Immature natural killer cell (primary cell): ENCODE measurements at regions not wholly inside any gene's neighbourhood (a gene's known extent, or its start where the extent isn't known, plus 50 kb on each side); places are given as distances from the start of the nearest gene placed in this dataset.

Source experiments
- DNase-seq, 3 donors: peaks; one replicate each; pipeline ENCODE4 v3.0.0; 2022; ENCODE audit warnings: mixed read lengths in 1 of 3
- H3K27ac Mint-ChIP-seq, 6 donors: one replicate each; pipeline ENCODE4 v1.8.0; 2020; ENCODE audit warnings: mixed read lengths in 6 of 6, mild to moderate bottlenecking in 5 of 6, inconsistent platforms in 4 of 6, moderate library complexity in 3 of 6
- H3K27me3 Mint-ChIP-seq, 3 donors: one replicate each; pipeline ENCODE4 v1.8.0; 2020 to 2021; ENCODE audit warnings: low read depth in 3 of 3, mild to moderate bottlenecking in 3 of 3, mixed read lengths in 3 of 3, moderate library complexity in 3 of 3, inconsistent platforms in 1 of 3
- H3K36me3 Mint-ChIP-seq, 3 donors: one replicate each; pipeline ENCODE4 v1.8.0; 2020; ENCODE audit warnings: mixed read lengths in 3 of 3, inconsistent platforms in 2 of 3, mild to moderate bottlenecking in 2 of 3
- H3K4me1 Mint-ChIP-seq, 2 donors: one replicate each; pipeline ENCODE4 v1.8.0; 2020; ENCODE audit warnings: inconsistent platforms in 2 of 2, mild to moderate bottlenecking in 2 of 2, mixed read lengths in 2 of 2, moderate library complexity in 1 of 2
- H3K4me3 Mint-ChIP-seq, 5 donors: one replicate each; pipeline ENCODE4 v1.8.0; 2020; ENCODE audit warnings: mild to moderate bottlenecking in 5 of 5, mixed read lengths in 5 of 5, inconsistent platforms in 3 of 5, moderate library complexity in 3 of 5
- H3K9me3 Mint-ChIP-seq, 6 donors: one replicate each; pipeline ENCODE4 v1.8.0; 2020; ENCODE audit warnings: mild to moderate bottlenecking in 6 of 6, mixed read lengths in 6 of 6, inconsistent platforms in 4 of 6, moderate library complexity in 3 of 6

DNA sequence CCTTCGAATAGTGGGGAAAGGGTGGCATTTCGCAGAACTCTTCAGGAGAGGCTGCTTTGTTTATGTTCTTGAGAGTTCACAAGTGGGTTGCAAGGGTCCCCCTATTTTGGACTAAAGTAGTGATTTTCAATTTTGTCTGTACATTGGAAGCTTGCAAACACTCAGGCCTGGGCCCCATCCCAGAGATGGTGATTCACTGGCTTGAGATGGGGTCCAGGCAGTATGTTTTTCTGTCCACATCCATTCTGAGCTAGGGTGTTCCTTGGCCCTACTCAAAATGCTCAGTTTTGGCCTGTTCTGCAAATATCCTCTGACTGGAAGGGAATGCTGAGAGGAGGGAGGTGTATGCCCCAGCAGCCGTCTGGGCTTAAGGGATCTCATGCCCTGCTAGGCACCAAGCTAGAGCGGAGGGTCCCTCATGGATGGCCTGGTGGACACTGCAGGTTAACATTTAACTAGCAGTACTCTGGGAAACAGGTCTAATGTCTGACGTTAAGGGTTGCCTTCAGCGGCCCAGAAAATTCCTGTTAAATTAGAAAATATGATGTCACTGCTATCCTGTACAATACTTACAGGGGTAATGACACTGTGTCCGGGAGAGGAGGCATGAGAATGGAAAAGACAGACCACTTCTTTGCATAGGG, 181.4 kb downstream of the OPA1 start:
- no peak for DNase-seq
- Mint-ChIP-seq H3K4me3 (no peak overlapping the region), H3K4me1 (no peaks in the 10 kb centered on the region), H3K27ac (no peak overlapping the region), H3K27me3 (peaks cover 0 to 5% (median 2%) of the 10 kb centered on the region in 3 donors), H3K36me3 (no peaks in the 10 kb centered on the region), H3K9me3 (peaks cover 0 to 1% (median 0%) of the 10 kb centered on the region in 6 donors)

DNA sequence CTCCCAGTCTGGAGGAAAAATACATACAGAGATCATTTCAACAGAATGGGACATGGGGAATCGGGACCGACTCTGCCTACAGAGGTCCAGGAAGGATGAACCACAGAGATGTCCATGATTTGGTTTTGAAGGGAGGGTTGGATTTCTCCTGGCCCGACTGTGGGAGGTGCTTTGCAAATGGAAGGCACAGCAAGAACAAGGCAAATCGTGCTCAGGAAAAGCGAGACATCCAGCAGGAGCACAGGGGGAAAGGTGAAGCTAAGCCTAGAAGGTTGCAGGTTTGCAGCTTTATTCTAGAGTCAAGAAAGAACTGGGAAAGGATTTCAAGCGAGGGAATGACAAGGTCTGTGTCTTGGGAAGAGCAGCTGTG, 181.9 kb downstream of the OPA1 start:
- no peak overlapping the region for H3K27ac Mint-ChIP-seq
- H3K36me3 Mint-ChIP-seq: no peaks in the 10 kb centered on the region
- no peaks in the 10 kb centered on the region for H3K4me1 Mint-ChIP-seq
- no peak for DNase-seq
- H3K4me3 Mint-ChIP-seq: no peak overlapping the region
- H3K9me3 Mint-ChIP-seq: peaks cover 0 to 1% (median 0%) of the 10 kb centered on the region in 6 donors
- peaks cover 0 to 5% (median 2%) of the 10 kb centered on the region in 3 donors for H3K27me3 Mint-ChIP-seq

DNA sequence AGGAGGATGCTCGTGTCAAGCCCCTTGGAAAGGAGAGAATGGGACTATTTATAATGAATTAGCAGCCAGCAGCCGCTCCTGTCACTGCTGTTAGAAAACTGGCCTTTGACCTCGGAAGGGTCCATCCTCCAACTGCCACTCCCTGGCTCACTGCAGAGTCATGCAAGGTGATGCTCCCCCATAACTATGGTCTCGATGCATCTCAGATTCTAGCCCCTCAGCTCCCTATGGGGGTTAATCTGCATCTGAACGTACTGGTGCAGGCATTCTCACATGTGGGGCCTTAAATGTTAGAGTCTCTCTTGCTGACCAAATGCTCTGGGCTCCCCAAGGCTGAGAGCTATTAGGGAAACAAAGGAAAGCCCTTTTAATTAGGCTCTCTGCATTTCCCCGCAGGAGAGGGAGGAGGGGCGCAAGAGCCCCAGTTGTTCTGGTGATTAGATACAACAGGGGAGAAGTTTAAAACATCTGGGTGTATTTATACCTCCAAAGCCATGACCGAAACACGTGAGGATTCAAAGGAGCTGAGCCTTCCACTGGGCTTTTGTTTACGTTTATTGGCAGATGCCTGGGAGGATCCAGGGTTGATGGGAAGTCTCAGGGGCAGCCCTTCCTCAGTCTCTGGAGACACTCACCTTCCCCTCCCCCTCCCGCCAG, 182.5 kb downstream of the OPA1 start:
- Mint-ChIP-seq H3K4me1 (no peaks in the 10 kb centered on the region), H3K27me3 (peaks cover 0 to 5% (median 4%) of the 10 kb centered on the region in 3 donors), H3K9me3 (peaks cover 0 to 1% (median 0%) of the 10 kb centered on the region in 6 donors), H3K4me3 (no peak overlapping the region), H3K27ac (no peak overlapping the region), H3K36me3 (no peaks in the 10 kb centered on the region)
- no peak for DNase-seq

DNA sequence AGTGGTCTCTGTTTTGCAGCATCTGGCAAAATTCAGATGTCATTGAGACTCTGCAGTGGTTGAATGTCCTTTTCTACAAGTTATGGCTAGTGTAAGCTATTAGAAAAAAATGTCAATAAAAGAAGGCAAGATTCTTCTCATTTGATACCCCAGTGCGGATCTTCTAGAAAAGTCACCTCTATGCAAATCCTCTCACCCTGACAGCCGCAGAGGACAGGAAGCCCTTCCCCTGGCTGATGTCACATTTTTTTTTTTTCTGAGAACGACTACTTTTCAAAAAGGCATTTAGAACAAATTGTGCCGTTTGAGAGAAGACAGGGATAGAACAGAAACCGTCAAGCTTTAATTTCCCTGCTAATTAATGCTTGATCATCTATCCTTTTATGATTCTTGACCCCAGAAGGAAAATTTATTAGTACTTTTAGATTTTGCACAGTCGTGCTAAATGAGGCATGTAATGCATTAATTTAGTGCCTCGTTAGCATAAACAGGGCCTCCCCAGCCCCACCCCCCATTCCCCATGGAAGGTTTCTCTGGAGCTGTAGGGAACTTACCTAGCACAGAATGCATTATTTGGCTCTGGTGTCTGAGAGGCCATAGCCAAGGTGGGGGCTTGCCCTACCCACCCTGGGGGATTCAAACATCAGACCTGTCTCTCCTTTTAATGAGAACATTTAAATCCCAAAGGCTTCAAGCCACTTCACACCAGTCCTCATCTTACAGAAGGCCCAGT, 183.8 kb downstream of the OPA1 start:
- Mint-ChIP-seq H3K36me3 (no peaks in the 10 kb centered on the region), H3K27me3 (peaks cover 0 to 5% (median 4%) of the 10 kb centered on the region in 3 donors), H3K9me3 (no peaks in the 10 kb centered on the region), H3K4me1 (no peaks in the 10 kb centered on the region), H3K27ac (no peak overlapping the region), H3K4me3 (no peak overlapping the region)
- no peak for DNase-seq

DNA sequence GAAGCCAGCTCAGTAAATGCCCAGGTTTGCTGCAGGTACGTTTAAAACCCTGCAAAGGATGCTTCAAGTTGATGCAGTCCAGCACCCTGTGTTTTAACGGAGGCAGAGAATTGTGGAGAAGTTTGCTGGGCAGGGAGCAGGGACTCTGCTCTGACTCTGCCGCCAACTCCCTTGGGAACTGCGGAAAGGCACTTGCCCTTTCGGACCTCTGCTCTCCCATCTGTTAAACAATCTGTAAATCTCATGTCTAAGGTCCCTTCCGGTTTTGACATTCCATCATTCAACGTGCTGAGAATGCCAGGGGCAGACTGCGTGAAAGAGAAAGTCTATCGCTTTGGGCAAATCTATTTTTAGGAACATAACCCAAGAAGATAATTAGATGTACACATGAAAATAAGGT, 184.5 kb downstream of the OPA1 start:
- Mint-ChIP-seq H3K4me3 (no peak overlapping the region), H3K4me1 (no peaks in the 10 kb centered on the region), H3K36me3 (no peaks in the 10 kb centered on the region), H3K27me3 (peaks cover 0 to 7% (median 4%) of the 10 kb centered on the region in 3 donors), H3K27ac (no peak overlapping the region), H3K9me3 (no peaks in the 10 kb centered on the region)
- no peak for DNase-seq

DNA sequence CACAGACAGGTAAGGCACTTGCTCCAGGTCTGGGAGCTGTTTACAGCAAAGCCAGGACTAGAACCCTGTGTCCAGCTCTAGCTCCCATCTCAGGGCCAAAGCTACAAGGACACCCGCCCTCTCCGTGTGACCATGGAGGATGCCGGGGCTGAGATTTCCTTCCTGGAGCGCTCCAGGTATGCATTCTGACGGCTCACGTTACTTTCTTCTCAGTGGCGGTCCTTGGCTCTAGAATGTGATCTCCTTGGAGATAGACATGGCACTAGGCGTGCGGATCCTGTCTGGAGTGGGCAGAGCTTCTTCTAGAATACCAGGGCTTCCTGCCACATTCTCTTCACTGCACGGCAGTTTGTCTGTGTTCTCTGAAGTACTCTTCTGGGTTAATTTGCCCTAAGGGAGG, 185.7 kb downstream of the OPA1 start:
- H3K27me3 Mint-ChIP-seq: peaks cover 0 to 7% (median 4%) of the 10 kb centered on the region in 3 donors
- no peaks in the 10 kb centered on the region for H3K4me1 Mint-ChIP-seq
- H3K27ac Mint-ChIP-seq: no peak overlapping the region
- H3K4me3 Mint-ChIP-seq: no peak overlapping the region
- H3K9me3 Mint-ChIP-seq: no peaks in the 10 kb centered on the region
- DNase-seq: no peak
- H3K36me3 Mint-ChIP-seq: no peaks in the 10 kb centered on the region

DNA sequence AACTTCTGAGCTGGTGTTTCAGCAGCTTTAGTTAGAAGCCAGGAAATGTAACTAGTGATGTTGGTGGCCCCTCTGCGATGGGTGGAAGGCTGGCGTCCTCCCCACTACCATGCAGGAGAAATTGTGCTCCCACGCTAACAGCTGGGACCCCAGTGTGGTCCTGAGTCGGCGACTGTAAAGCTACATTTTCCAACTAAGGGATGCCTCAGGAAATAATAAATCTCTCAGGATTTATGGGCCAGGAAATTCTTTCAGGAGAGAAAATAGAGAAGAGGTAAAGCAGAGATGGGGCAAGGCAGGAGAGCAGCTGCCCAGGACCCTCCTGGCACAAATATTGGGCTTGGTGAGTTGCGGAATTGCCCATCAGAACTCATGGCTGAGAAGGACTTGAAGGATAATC, 186.9 kb downstream of the OPA1 start:
- Mint-ChIP-seq H3K9me3 (no peaks in the 10 kb centered on the region), H3K27ac (no peak overlapping the region)

DNA sequence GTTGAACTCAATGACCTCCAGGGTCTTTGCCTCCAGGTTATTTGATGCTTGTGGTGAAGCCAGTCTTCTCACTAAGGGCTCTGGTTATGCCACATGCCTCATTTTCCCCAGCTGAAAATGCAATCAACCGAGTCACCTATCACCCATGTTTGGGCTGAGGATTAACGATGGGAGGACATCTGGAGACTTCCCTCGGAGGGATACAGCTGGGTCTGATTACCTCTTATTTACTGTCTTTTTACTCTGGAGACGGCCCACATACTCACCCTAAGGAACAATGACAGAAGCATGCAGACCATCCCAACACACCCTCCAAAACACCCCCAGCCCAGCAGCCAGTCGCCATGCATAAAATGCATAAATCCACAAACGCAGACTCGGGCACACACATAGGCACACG, 187.4 kb downstream of the OPA1 start:
- peaks cover 0 to 4% (median 2%) of the 10 kb centered on the region in 3 donors for H3K27me3 Mint-ChIP-seq
- no peaks in the 10 kb centered on the region for H3K4me1 Mint-ChIP-seq
- H3K27ac Mint-ChIP-seq: no peak overlapping the region
- no peaks in the 10 kb centered on the region for H3K9me3 Mint-ChIP-seq
- no peak overlapping the region for H3K4me3 Mint-ChIP-seq
- DNase-seq: no peak
- H3K36me3 Mint-ChIP-seq: no peaks in the 10 kb centered on the region

More for the DNA sequence above, 186.9 kb downstream of the OPA1 start:
- Mint-ChIP-seq H3K4me1 (no peaks in the 10 kb centered on the region), H3K4me3 (no peak overlapping the region), H3K27me3 (peaks cover 0 to 7% (median 2%) of the 10 kb centered on the region in 3 donors), H3K36me3 (no peaks in the 10 kb centered on the region)
- DNase-seq: no peak

DNA sequence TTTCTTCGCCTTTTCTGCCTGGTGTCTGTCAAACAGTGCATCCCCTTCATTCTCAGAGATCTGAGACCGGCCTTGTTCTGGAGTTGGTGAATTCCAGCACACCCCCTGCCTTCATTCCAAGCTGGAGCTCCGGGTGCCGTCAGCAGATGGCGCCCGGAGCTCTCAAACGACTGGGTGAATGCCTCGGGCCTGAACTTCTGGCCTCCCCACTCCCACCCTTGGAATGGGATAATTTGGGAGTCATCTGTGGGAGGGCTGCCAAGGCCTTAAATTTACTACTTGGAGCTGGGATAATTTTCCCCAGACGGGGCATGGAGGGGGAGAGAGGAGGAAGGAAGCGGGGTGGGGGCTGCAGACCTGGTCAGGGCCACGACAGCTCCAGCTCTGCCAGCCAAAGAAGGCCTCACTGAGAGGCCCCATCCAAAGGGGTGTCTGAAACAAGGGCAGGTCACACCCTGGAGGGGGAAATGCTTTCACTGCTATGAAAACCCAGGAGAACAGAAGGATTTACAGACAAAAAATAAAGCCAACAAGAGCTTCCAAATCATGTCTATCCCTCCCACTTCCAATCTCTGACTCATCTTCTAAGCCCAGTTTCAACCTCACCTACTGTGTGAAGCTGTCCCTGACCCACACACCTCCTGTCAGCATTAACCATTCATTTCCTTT, 187.9 kb downstream of the OPA1 start:
- no peaks in the 10 kb centered on the region for H3K36me3 Mint-ChIP-seq
- H3K4me3 Mint-ChIP-seq: no peak overlapping the region
- no peak for DNase-seq
- H3K9me3 Mint-ChIP-seq: no peaks in the 10 kb centered on the region
- no peaks in the 10 kb centered on the region for H3K4me1 Mint-ChIP-seq
- H3K27ac Mint-ChIP-seq: no peak overlapping the region
- H3K27me3 Mint-ChIP-seq: peaks cover 1 to 4% (median 2%) of the 10 kb centered on the region in 3 donors

DNA sequence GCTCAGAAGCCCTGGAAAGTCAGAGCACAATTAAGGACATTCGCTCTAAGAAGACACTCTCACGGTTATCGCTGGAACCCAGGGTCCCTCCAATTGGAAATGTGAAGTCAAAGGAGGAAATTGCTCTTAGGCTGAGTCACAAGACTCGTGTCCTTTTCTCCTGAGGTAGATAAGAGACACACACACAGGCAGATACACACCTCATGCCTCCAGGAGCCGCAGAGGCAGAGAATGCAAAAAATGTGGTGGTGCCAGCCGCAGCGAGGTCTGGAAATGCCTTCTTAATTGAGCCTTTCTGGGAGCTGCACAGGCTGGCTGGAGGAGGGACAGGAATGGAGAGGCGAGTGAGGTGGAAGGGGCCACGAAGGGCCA, 189.3 kb downstream of the OPA1 start:
- H3K27ac Mint-ChIP-seq: no peak overlapping the region
- H3K27me3 Mint-ChIP-seq: peaks cover 2 to 5% (median 4%) of the 10 kb centered on the region in 3 donors
- H3K4me1 Mint-ChIP-seq: no peaks in the 10 kb centered on the region

DNA sequence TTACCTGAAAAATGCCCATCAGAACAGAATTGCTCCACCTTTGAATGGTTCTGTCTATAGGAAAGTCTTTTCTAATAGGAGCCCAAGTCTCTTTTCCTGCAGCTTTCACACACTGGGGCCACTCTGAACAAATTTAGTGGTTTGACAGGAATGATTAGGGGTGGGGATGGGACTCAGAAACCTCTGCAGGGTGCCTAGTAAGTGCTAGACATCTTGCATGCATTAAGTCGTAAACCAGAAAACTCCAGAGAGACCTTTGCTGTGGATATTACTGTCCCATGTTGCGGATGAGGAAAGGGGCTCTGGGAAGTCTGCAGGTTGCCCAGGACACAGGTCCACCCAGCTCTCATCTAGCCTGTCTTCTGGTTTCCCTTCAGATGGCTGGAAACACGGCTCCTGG, 189.7 kb downstream of the OPA1 start:
- H3K36me3 Mint-ChIP-seq: no peaks in the 10 kb centered on the region
- no peaks in the 10 kb centered on the region for H3K4me1 Mint-ChIP-seq
- DNase-seq: no peak
- H3K27ac Mint-ChIP-seq: no peak overlapping the region
- peaks cover 2 to 5% (median 4%) of the 10 kb centered on the region in 3 donors for H3K27me3 Mint-ChIP-seq
- H3K4me3 Mint-ChIP-seq: no peak overlapping the region
- no peaks in the 10 kb centered on the region for H3K9me3 Mint-ChIP-seq

More for the DNA sequence above, 189.3 kb downstream of the OPA1 start:
- Mint-ChIP-seq H3K9me3 (no peaks in the 10 kb centered on the region), H3K4me3 (no peak overlapping the region), H3K36me3 (no peaks in the 10 kb centered on the region)
- DNase-seq: no peak

DNA sequence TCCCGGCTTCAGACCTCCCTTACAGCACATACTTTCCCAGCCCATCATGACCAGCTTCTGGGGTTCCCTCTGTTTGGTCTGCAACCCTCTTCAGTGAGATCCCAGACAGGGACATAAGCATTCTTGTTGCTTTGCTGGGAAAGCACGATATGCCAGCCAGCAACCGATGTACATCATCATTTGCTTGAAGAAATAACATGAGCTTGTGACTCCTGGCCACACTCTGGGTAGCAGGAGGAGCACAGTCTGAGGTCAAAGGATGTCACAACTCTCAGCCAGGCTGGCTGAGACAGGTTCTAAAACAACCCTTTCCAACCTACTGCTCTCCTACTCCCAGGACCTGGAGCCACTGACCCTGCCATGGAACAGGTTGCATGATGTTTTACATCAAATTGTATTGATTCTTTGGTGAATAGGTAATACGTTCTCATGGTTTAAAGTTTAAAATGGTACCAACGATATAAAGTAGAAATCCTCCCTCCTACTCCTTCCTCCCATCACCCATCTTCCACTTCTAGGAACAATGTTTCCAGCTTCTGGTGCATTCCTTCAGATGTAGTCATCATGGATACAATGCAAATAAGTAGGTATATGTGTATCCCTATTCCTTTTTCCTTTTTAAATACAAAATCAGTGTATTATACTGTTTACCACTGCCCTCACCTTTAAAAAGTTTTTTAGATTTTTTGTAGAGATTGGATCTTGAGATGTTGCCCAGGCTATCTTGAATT, 190.3 kb downstream of the OPA1 start:
- no peak overlapping the region for H3K4me3 Mint-ChIP-seq
- no peak overlapping the region for H3K27ac Mint-ChIP-seq

DNA sequence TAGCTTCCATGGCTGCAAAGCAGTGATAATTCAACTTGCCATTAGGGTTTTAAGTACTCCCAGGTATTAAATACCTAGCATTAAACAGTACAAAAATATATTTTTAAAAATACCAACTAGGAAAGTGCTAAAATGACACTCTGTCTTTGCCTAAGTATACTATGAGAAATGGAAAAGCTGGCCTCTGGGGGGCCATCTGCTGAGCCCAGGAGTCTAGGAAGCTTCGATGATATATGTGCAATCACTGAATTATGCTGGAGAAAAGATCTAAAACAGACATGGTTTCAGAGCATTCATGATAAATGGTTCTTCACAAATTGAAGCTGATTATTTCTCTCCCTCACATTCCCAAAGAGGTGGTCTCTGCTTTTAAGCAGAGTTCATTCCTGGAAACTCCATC, 191.8 kb downstream of the OPA1 start:
- H3K9me3 Mint-ChIP-seq: no peaks in the 10 kb centered on the region
- no peaks in the 10 kb centered on the region for H3K4me1 Mint-ChIP-seq
- peaks cover 2 to 7% (median 3%) of the 10 kb centered on the region in 3 donors for H3K27me3 Mint-ChIP-seq
- no peak overlapping the region for H3K27ac Mint-ChIP-seq
- no peak overlapping the region for H3K4me3 Mint-ChIP-seq
- no peak for DNase-seq
- H3K36me3 Mint-ChIP-seq: no peaks in the 10 kb centered on the region

More for the DNA sequence above, 190.3 kb downstream of the OPA1 start:
- Mint-ChIP-seq H3K36me3 (no peaks in the 10 kb centered on the region), H3K27me3 (peaks cover 2 to 6% (median 5%) of the 10 kb centered on the region in 3 donors), H3K4me1 (no peaks in the 10 kb centered on the region), H3K9me3 (no peaks in the 10 kb centered on the region)
- no peak for DNase-seq
